ENCODE measurements at regions not wholly inside any gene's neighbourhood (a gene's known extent, or its start where the extent isn't known, plus 50 kb on each side); places are given as distances from the start of the nearest gene placed in this dataset.

DNA sequence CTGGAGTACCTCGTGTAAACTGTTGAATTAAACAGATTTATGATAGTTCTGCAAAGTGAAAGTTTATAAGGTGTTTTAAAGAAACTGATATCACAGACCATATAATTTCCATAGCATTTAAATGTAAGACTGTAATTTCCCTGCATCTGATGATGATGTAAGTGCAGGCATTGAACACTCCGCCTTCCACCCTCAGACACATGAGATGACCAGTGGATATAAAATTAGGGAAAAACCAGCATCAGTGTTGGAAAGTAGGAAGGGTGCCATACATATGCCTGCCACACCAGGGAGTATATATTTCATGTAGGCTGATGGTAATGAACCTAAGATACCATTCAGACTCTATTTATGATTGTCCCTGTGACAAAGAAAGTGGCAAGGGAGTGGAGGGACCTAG, 519.2 kb downstream of the ACTL7B start:
- no peaks in the 10 kb centered on the region for H3K4me1 ChIP-seq
- intact Hi-C loops (cut with DNase I), result no loop called here
- TF ChIP-seq, protein P1, sequence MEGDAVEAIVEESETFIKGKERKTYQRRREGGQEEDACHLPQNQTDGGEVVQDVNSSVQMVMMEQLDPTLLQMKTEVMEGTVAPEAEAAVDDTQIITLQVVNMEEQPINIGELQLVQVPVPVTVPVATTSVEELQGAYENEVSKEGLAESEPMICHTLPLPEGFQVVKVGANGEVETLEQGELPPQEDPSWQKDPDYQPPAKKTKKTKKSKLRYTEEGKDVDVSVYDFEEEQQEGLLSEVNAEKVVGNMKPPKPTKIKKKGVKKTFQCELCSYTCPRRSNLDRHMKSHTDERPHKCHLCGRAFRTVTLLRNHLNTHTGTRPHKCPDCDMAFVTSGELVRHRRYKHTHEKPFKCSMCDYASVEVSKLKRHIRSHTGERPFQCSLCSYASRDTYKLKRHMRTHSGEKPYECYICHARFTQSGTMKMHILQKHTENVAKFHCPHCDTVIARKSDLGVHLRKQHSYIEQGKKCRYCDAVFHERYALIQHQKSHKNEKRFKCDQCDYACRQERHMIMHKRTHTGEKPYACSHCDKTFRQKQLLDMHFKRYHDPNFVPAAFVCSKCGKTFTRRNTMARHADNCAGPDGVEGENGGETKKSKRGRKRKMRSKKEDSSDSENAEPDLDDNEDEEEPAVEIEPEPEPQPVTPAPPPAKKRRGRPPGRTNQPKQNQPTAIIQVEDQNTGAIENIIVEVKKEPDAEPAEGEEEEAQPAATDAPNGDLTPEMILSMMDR (IDR thresholded peaks at IDR 0.05), result no peak
- 78 to 82% (median 80%) methylated on average over 2 of the region's 2 CpGs for WGBS, 3 donors
- H3K27ac ChIP-seq, result no peak overlapping the region
- H3K27me3 ChIP-seq (ENCODE audit: insufficient read depth in 3 of 3, low read length in 2 of 3), result no peaks in the 10 kb centered on the region
- no peak for DNase-seq
- no peak overlapping the region for H3K4me3 ChIP-seq
- ATAC-seq, result no peak
- no peaks in the 10 kb centered on the region for H3K9me3 ChIP-seq
- H3K36me3 ChIP-seq (ENCODE audit: insufficient read depth in 1 of 2, low read depth in 1 of 2), result no peaks in the 10 kb centered on the region

DNA sequence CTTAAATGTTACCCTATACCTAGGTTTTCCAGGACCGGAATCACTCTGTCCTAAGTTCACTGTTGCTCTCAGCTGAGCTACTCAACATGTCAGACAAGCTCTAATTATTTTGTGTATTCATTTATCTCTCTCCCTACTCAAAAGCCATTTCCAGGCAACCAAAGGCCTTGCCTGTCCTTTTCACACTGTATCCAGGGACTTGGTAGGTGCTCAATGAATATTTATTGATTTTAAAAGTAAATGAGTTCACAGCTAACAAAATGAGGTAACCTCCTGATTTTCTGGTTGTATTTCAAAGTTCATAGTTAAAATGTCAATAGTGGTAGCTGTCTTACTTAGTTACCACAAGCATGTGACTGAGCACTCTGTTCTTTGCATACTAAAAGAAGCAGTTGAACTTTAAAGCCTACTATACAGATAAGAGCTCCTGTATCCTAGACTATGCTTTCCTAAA, 522.2 kb downstream of the ACTL7B start:
- ATAC-seq (no peak), DNase-seq (no peak)
- TF ChIP-seq, protein P1 (IDR thresholded peaks at IDR 0.05), result no peak
- intact Hi-C loops (cut with DNase I), result no loop called here
- Histone ChIP-seq H3K27me3 (ENCODE audit: insufficient read depth in 3 of 3, low read length in 2 of 3) (no peaks in the 10 kb centered on the region), H3K4me3 (no peak overlapping the region), H3K9me3 (no peaks in the 10 kb centered on the region), H3K4me1 (no peaks in the 10 kb centered on the region), H3K27ac (no peak overlapping the region), H3K36me3 (ENCODE audit: insufficient read depth in 1 of 2, low read depth in 1 of 2) (no peaks in the 10 kb centered on the region)
- 29 to 71% (median 62%) methylated on average over 1 of the region's 1 CpG for WGBS, 3 donors

DNA sequence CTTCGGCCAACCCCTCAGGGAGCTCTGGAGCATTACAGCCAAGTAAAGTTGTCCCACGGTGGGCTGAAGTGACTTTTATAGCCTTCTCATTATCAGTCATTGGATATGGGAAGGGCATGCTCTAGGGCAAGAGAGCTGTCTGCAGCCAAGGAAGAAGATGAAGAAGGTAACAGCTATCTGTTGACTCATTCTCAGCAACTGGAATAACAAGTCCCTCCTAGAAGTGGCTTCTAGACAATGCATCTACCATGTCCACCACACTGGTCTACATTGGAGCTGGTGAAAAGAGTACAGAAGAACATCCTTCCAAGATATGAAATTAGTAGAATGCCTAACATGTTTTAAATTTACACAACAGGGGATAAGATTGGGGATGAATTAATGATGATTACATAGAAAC, 524.2 kb downstream of the ACTL7B start:
- H3K4me3 ChIP-seq, result no peak overlapping the region
- ATAC-seq, result no peak
- intact Hi-C loops (cut with DNase I), result no loop called here
- no peaks in the 10 kb centered on the region for H3K36me3 ChIP-seq (ENCODE audit: insufficient read depth in 1 of 2, low read depth in 1 of 2)
- no peaks in the 10 kb centered on the region for H3K4me1 ChIP-seq
- TF ChIP-seq, protein P1 (IDR thresholded peaks at IDR 0.05), result no peak
- H3K9me3 ChIP-seq, result no peaks in the 10 kb centered on the region
- DNase-seq, result no peak
- 38 to 56% (median 51%) methylated on average over 2 of the region's 2 CpGs for WGBS, 3 donors
- H3K27ac ChIP-seq, result no peak overlapping the region
- H3K27me3 ChIP-seq (ENCODE audit: insufficient read depth in 3 of 3, low read length in 2 of 3), result no peaks in the 10 kb centered on the region

DNA sequence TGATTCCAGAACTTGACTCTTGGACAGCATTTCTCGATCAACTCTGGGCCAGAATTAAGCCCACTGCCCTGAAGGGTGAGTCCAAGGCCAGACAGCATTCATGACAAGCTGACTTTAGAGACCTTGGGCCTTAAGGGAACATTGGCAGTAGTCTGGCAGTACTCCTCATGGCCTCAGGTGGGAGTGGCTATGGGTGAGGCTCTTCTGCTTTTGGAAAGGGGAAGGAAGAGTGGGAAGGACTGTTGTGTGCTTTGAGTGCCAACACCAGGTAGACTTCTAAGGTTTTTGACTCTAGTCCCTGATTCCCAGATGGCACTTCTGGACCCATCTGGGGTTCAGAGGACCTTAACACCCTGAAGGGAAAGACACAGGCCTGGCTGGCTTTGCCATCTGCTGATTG, 530.4 kb downstream of the ACTL7B start:
- Histone ChIP-seq H3K9me3 (no peaks in the 10 kb centered on the region), H3K27me3 (ENCODE audit: insufficient read depth in 3 of 3, low read length in 2 of 3) (no peaks in the 10 kb centered on the region), H3K4me1 (no peaks in the 10 kb centered on the region), H3K27ac (no peak overlapping the region), H3K4me3 (no peak overlapping the region), H3K36me3 (ENCODE audit: insufficient read depth in 1 of 2, low read depth in 1 of 2) (no peaks in the 10 kb centered on the region)
- WGBS, 3 donors, result 79 to 100% (median 87%) methylated on average over 1 of the region's 1 CpG
- TF ChIP-seq, protein P1 (IDR thresholded peaks at IDR 0.05), result no peak
- intact Hi-C loops (cut with DNase I), result no loop called here
- ATAC-seq (no peak), DNase-seq (no peak)

DNA sequence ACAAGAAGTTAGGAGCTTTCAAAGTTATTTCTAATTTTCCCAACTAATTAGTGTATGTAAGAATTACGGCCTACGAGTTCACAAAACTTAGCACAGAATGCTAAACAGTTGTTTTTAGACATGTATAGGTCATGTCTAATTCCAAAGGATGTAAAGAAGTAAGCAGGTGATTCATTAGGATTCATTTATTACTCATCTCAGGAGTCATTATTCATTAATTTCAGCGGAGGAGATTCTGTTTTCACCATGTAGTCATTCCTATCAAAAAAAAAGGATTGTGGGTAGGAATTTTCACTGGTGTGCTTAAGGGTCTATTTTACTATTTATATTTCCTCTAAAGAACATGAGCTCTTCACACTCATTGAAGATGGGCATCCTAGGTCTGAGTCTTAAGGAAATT, 532.2 kb downstream of the ACTL7B start:
- 88 to 97% (median 97%) methylated on average over 3 of the region's 3 CpGs for WGBS, 3 donors
- no peaks in the 10 kb centered on the region for H3K4me1 ChIP-seq
- H3K27ac ChIP-seq, result no peak overlapping the region
- intact Hi-C loops (cut with DNase I), result no loop called here
- H3K36me3 ChIP-seq (ENCODE audit: insufficient read depth in 1 of 2, low read depth in 1 of 2), result no peaks in the 10 kb centered on the region
- no peak for DNase-seq
- ATAC-seq, result no peak
- no peak overlapping the region for H3K4me3 ChIP-seq
- TF ChIP-seq, protein P1 (IDR thresholded peaks at IDR 0.05), result no peak
- no peaks in the 10 kb centered on the region for H3K9me3 ChIP-seq
- H3K27me3 ChIP-seq (ENCODE audit: insufficient read depth in 3 of 3, low read length in 2 of 3), result peaks cover 0 to 1% (median 0%) of the 10 kb centered on the region in 3 donors
